Sigmoid colon (tissue), 6 donors: ENCODE measurements at regions not wholly inside any gene's neighbourhood (a gene's known extent, or its start where the extent isn't known, plus 50 kb on each side); places are given as distances from the start of the nearest gene placed in this dataset.
A peak's percentile ranks its signal among the peaks of the same experiment; 100 is the strongest.
"Not testable (repeated sequence)": the region's sequence is repeated elsewhere in the genome, so short reads cannot be mapped to it uniquely, and the experiment has no call there.

Source experiments
- DNase-seq: peaks from one replicate; pipeline ENCODE4 v3.0.0-alpha.2; 2019
- H3K27ac ChIP-seq, 4 donors: fragments of 200-600 bp; sonication (generic); one replicate each; pipeline ENCODE4 v1.5.1; 2016 to 2019; ENCODE audit warnings: mild to moderate bottlenecking in 1 of 4
- H3K27me3 ChIP-seq, 3 donors: fragments of 200-600 bp; sonication (generic); one replicate each; pipeline ENCODE4 v1.5.1; 2019; ENCODE audit warnings: mild to moderate bottlenecking in 1 of 3
- H3K36me3 ChIP-seq, 4 donors: fragments of 200-600 bp; sonication (generic); one replicate each; pipeline ENCODE4 v1.5.1; 2016 to 2019
- H3K4me1 ChIP-seq, 4 donors: fragments of 200-600 bp; sonication (generic); one replicate each; pipeline ENCODE4 v1.5.1; 2017 to 2019
- H3K4me3 ChIP-seq, 4 donors: fragments of 200-600 bp; sonication (generic); one replicate each; pipeline ENCODE4 v1.5.1; 2017 to 2019; ENCODE audit warnings: mild to moderate bottlenecking in 2 of 4, moderate library complexity in 1 of 4
- H3K9me3 ChIP-seq, 4 donors: fragments of 200-600 bp in 3 of 4; sonication (generic) in 3 of 4; one replicate each; pipeline versions ENCODE4 v1.5.1 to v1.6.1; 2013 to 2019
- WGBS, 2 donors: extraction: QIAGEN DNeasy Blood & Tissue Kit; methylation state at CpG; one replicate each; pipeline ENCODE4 v1.1.7; 2013; 5-methylcytosine and 5-hydroxymethylcytosine counted together
- intact Hi-C: fragments of 100-400 bp; cut with DNase I; formaldehyde crosslinking; loops from one replicate; pipeline ENCODE4 v1.15.1; 2023
- donor health status: healthy with polysubstance abuse.
- donor health status: healthy.

GRCh38 chr11:67940440-67940839 is 63.5 kb downstream of the UNC93B1 start:
- H3K4me3 ChIP-seq, H3K4me1 ChIP-seq, H3K27me3 ChIP-seq, H3K27ac ChIP-seq, H3K36me3 ChIP-seq, DNase-seq, intact Hi-C loops, H3K9me3 ChIP-seq: not testable (repeated sequence)
- WGBS, 2 donors, result 86 to 87% methylated on average over 2 of the region's 2 CpGs

GRCh38 chr11:67938964-67939363 is 64.9 kb downstream of the UNC93B1 start:
- 21 to 34% methylated on average over 1 of the region's 4 CpGs for WGBS, 2 donors
- H3K27ac ChIP-seq, H3K4me3 ChIP-seq, H3K4me1 ChIP-seq, DNase-seq, H3K9me3 ChIP-seq, intact Hi-C loops, H3K27me3 ChIP-seq, H3K36me3 ChIP-seq: not testable (repeated sequence)

- H3K9me3 ChIP-seq, H3K4me1 ChIP-seq, H3K36me3 ChIP-seq, H3K27me3 ChIP-seq, H3K4me3 ChIP-seq, H3K27ac ChIP-seq, DNase-seq, intact Hi-C loops: not testable (repeated sequence)
- 30 to 63% methylated on average over 3 of the region's 3 CpGs for WGBS, 2 donors
These were observed 65.5 kb downstream of the UNC93B1 start for GRCh38 chr11:67938371-67938770.

- H3K4me3 ChIP-seq, H3K4me1 ChIP-seq, H3K9me3 ChIP-seq, DNase-seq, intact Hi-C loops, H3K27ac ChIP-seq, H3K36me3 ChIP-seq, H3K27me3 ChIP-seq: not testable (repeated sequence)
- WGBS, 2 donors, result 80 to 87% methylated on average over 7 of the region's 7 CpGs
These were observed 80.3 kb downstream of the UNC93B1 start for GRCh38 chr11:67923565-67923964.

- H3K36me3 ChIP-seq, H3K4me1 ChIP-seq, H3K9me3 ChIP-seq, intact Hi-C loops, H3K27me3 ChIP-seq, H3K4me3 ChIP-seq, H3K27ac ChIP-seq, DNase-seq: not testable (repeated sequence)
- WGBS, 2 donors, result 67 to 81% methylated on average over 6 of the region's 6 CpGs
These were observed 83.4 kb downstream of the UNC93B1 start for GRCh38 chr11:67920546-67920945.

GRCh38 chr11:67912184-67912583 is 91.7 kb downstream of the UNC93B1 start:
- H3K27ac ChIP-seq, H3K4me3 ChIP-seq, intact Hi-C loops, H3K36me3 ChIP-seq, H3K4me1 ChIP-seq, H3K27me3 ChIP-seq, DNase-seq, H3K9me3 ChIP-seq: not testable (repeated sequence)
- WGBS, 2 donors, result 94 to 95% methylated on average over 3 of the region's 3 CpGs

GRCh38 chr11:67911211-67911610 is 92.7 kb downstream of the UNC93B1 start:
- WGBS, 2 donors, result 76 to 79% methylated on average over 2 of the region's 2 CpGs
- DNase-seq, intact Hi-C loops: not testable (repeated sequence)

GRCh38 chr11:67910803-67911202 is 93.1 kb downstream of the UNC93B1 start:
- H3K27me3 ChIP-seq, H3K4me3 ChIP-seq, H3K9me3 ChIP-seq, H3K27ac ChIP-seq, intact Hi-C loops, H3K4me1 ChIP-seq, H3K36me3 ChIP-seq, DNase-seq: not testable (repeated sequence)
- WGBS, 2 donors, result 56 to 85% methylated on average over 1 of the region's 1 CpG

More at GRCh38 chr11:67911211-67911610, 92.7 kb downstream of the UNC93B1 start:
- H3K27me3 ChIP-seq, H3K27ac ChIP-seq, H3K4me3 ChIP-seq, H3K4me1 ChIP-seq, H3K9me3 ChIP-seq, H3K36me3 ChIP-seq: not testable (repeated sequence)

GRCh38 chr11:67906969-67907368 is 96.9 kb downstream of the UNC93B1 start:
- H3K4me3 ChIP-seq, H3K36me3 ChIP-seq, H3K4me1 ChIP-seq, intact Hi-C loops, H3K9me3 ChIP-seq, H3K27me3 ChIP-seq, DNase-seq, H3K27ac ChIP-seq: not testable (repeated sequence)
- 20% methylated on average over 1 of the region's 1 CpG; no CpG with 5 or more reads in 1 of the 2 donors for WGBS, 2 donors

GRCh38 chr11:67899462-67899861 is 104.4 kb downstream of the UNC93B1 start:
- H3K36me3 ChIP-seq, H3K27me3 ChIP-seq, H3K4me3 ChIP-seq, H3K4me1 ChIP-seq, DNase-seq, H3K27ac ChIP-seq, H3K9me3 ChIP-seq, intact Hi-C loops: not testable (repeated sequence)
- 43 to 45% methylated on average over 2 of the region's 2 CpGs for WGBS, 2 donors

GRCh38 chr11:67893487-67893886 is 110.4 kb downstream of the UNC93B1 start:
- H3K27me3 ChIP-seq, DNase-seq, H3K4me1 ChIP-seq, intact Hi-C loops, H3K9me3 ChIP-seq, H3K4me3 ChIP-seq, H3K36me3 ChIP-seq, H3K27ac ChIP-seq: not testable (repeated sequence)
- WGBS, 2 donors, result 80 to 85% methylated on average over 1 of the region's 1 CpG

GRCh38 chr11:67889646-67890045 is 114.3 kb downstream of the UNC93B1 start:
- 85 to 93% methylated on average over 4 of the region's 4 CpGs for WGBS, 2 donors
- DNase-seq, H3K27ac ChIP-seq: not testable (repeated sequence)

GRCh38 chr11:67888056-67888455 is 115.8 kb downstream of the UNC93B1 start:
- H3K9me3 ChIP-seq, H3K27ac ChIP-seq, H3K4me1 ChIP-seq, H3K27me3 ChIP-seq, intact Hi-C loops, DNase-seq, H3K36me3 ChIP-seq, H3K4me3 ChIP-seq: not testable (repeated sequence)
- WGBS, 2 donors, result 82 to 85% methylated on average over 8 of the region's 8 CpGs

More at GRCh38 chr11:67889646-67890045, 114.3 kb downstream of the UNC93B1 start:
- intact Hi-C loops, H3K4me3 ChIP-seq, H3K9me3 ChIP-seq, H3K27me3 ChIP-seq, H3K36me3 ChIP-seq, H3K4me1 ChIP-seq: not testable (repeated sequence)

- H3K4me3 ChIP-seq, DNase-seq, H3K4me1 ChIP-seq, H3K27me3 ChIP-seq, H3K9me3 ChIP-seq, intact Hi-C loops, H3K36me3 ChIP-seq: not testable (repeated sequence)
- 65 to 74% methylated on average over 6 of the region's 6 CpGs for WGBS, 2 donors
- peak overlapping the region in 1 of 4 donors; percentile 34 for H3K27ac ChIP-seq
These were observed 117.2 kb downstream of the UNC93B1 start for GRCh38 chr11:67886672-67887071.
